ENCODE measurements at regions not wholly inside any gene's neighbourhood (a gene's known extent, or its start where the extent isn't known, plus 50 kb on each side); places are given as distances from the start of the nearest gene placed in this dataset.
"Not testable (repeated sequence)": the region's sequence is repeated elsewhere in the genome, so short reads cannot be mapped to it uniquely, and the experiment has no call there.

- no peak for DNase-seq
- ATAC-seq: no peak
- intact Hi-C loops (cut with DNase I): loop anchor here in 1 of 2 donors (1.0 kb wide), 1 partner anchor 12 kb away; no protein-coding TSS in a partner anchor
- TF ChIP-seq CTCF (IDR thresholded peaks at IDR 0.05): no peak
- 32 to 42% (median 36%) methylated on average over 3 of the region's 3 CpGs for WGBS, 3 donors
- Histone ChIP-seq H3K27ac (no peak overlapping the region), H3K4me1 (no peaks in the 10 kb centered on the region), H3K36me3 (ENCODE audit: insufficient read depth in 1 of 2, low read depth in 1 of 2) (no peaks in the 10 kb centered on the region), H3K4me3 (no peak overlapping the region), H3K27me3 (ENCODE audit: insufficient read depth in 3 of 3, low read length in 2 of 3) (no peaks in the 10 kb centered on the region), H3K9me3 (no peaks in the 10 kb centered on the region)
Observed at GRCh38 chr5:74482990-74483389, 157.5 kb downstream of the ENC1 start.

DNA sequence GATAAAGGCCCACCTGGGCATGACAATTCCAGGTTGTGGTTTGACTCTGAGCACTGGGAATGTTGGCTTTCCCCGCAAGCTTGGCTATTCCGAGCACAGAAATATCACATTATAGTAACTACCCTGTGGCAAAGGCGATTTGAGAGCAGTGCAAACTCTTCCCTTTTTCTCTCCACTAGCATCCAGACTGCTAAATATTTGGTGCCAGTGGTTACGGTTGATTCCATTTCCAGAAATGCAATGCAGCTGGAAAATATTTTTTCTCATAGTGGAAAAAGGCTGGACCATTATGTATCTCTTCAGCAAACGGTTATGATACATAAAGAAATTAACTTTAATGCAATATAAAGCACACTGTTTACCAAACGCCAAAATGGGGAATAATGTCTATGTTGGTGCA is 158.0 kb downstream of the ENC1 start:
- H3K27ac ChIP-seq: no peak overlapping the region
- TF ChIP-seq CTCF (IDR thresholded peaks at IDR 0.05): no peak
- DNase-seq (no peak), ATAC-seq (no peak)
- 47 to 63% (median 54%) methylated on average over 6 of the region's 6 CpGs for WGBS, 3 donors
- intact Hi-C loops (cut with DNase I): loop anchor here in 1 of 2 donors (1.0 kb wide), 1 partner anchor 13 kb away; no protein-coding TSS in a partner anchor
- H3K4me1 ChIP-seq: no peaks in the 10 kb centered on the region
- no peaks in the 10 kb centered on the region for H3K36me3 ChIP-seq (ENCODE audit: insufficient read depth in 1 of 2, low read depth in 1 of 2)
- no peaks in the 10 kb centered on the region for H3K9me3 ChIP-seq
- no peak overlapping the region for H3K4me3 ChIP-seq
- no peaks in the 10 kb centered on the region for H3K27me3 ChIP-seq (ENCODE audit: insufficient read depth in 3 of 3, low read length in 2 of 3)

GRCh38 chr5:74481357-74481756 is 159.2 kb downstream of the ENC1 start:
- DNase-seq; ATAC-seq; H3K4me1 ChIP-seq; H3K27me3 ChIP-seq (ENCODE audit: insufficient read depth in 3 of 3, low read length in 2 of 3); H3K36me3 ChIP-seq (ENCODE audit: insufficient read depth in 1 of 2, low read depth in 1 of 2); H3K4me3 ChIP-seq; intact Hi-C loops (cut with DNase I); H3K9me3 ChIP-seq; H3K27ac ChIP-seq: not testable (repeated sequence)
- WGBS, 3 donors: 74 to 90% (median 79%) methylated on average over 2 of the region's 2 CpGs

DNA sequence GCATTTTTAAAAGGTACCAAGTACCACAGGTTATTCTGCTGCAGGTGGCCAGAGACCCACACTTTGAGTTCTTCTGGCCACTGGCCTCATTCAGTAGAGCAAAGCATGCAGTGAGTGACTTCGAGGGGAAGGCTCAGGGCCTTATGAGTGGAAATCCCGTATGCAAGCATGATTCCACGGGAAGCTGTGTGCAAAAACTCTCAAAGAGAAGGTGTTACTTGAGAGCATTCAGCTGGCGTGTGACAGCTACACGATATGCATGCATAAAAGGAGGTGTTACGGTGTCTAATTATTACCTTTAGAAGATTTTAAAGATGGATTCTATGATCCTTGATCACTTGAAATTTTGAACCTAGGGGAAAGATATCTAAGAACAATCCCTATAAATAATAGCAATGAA is 160.3 kb downstream of the ENC1 start:
- Histone ChIP-seq H3K36me3 (ENCODE audit: insufficient read depth in 1 of 2, low read depth in 1 of 2) (no peaks in the 10 kb centered on the region), H3K9me3 (no peaks in the 10 kb centered on the region), H3K4me3 (no peak overlapping the region), H3K4me1 (no peaks in the 10 kb centered on the region), H3K27me3 (ENCODE audit: insufficient read depth in 3 of 3, low read length in 2 of 3) (no peaks in the 10 kb centered on the region), H3K27ac (no peak overlapping the region)
- WGBS, 3 donors: 85 to 90% (median 87%) methylated on average over 6 of the region's 6 CpGs
- ATAC-seq: no peak
- intact Hi-C loops (cut with DNase I): no loop called here
- TF ChIP-seq CTCF (IDR thresholded peaks at IDR 0.05): no peak
- no peak for DNase-seq

GRCh38 chr5:74478328-74478727 is 162.2 kb downstream of the ENC1 start:
- Histone ChIP-seq H3K4me3 (no peak overlapping the region), H3K9me3 (no peaks in the 10 kb centered on the region), H3K27ac (no peak overlapping the region), H3K4me1 (no peaks in the 10 kb centered on the region), H3K27me3 (ENCODE audit: insufficient read depth in 3 of 3, low read length in 2 of 3) (no peaks in the 10 kb centered on the region), H3K36me3 (ENCODE audit: insufficient read depth in 1 of 2, low read depth in 1 of 2) (no peaks in the 10 kb centered on the region)
- intact Hi-C loops (cut with DNase I): no loop called here
- WGBS, 3 donors: 74 to 80% (median 77%) methylated on average over 5 of the region's 5 CpGs
- ATAC-seq: no peak
- no peak for TF ChIP-seq CTCF (IDR thresholded peaks at IDR 0.05)
- no peak for DNase-seq
